Cerebellar nuclear complex (tissue), 1 donor: ENCODE measurements at regions not wholly inside any gene's neighbourhood (a gene's known extent, or its start where the extent isn't known, plus 50 kb on each side); places are given as distances from the start of the nearest gene placed in this dataset.

ENCODE experiments used
- DNase-seq, 2 experiments: peaks; one replicate each; lab custom pipeline; 2025; lab: John Stamatoyannopoulos, UW

DNA sequence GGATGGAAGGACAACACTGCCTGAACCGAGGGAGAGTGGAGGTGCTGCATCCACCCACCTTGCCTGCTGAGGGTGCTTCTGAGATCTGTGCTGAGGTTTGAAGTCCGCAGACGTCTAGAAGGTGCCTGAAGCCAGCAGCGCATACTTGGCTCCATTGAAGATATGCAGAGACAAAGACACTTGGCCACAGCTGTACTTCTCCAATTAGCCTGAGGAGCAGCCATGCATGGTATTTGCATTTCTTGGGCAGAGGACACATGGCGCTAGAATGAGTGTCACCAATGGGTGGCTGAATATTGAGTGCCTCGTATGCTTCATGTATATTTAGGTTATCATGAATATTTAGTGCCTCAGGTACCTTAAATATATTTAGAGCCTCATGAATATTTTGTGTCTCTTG lies 128.7 kb upstream of the ATP6AP2 start:
- no peak for DNase-seq

DNA sequence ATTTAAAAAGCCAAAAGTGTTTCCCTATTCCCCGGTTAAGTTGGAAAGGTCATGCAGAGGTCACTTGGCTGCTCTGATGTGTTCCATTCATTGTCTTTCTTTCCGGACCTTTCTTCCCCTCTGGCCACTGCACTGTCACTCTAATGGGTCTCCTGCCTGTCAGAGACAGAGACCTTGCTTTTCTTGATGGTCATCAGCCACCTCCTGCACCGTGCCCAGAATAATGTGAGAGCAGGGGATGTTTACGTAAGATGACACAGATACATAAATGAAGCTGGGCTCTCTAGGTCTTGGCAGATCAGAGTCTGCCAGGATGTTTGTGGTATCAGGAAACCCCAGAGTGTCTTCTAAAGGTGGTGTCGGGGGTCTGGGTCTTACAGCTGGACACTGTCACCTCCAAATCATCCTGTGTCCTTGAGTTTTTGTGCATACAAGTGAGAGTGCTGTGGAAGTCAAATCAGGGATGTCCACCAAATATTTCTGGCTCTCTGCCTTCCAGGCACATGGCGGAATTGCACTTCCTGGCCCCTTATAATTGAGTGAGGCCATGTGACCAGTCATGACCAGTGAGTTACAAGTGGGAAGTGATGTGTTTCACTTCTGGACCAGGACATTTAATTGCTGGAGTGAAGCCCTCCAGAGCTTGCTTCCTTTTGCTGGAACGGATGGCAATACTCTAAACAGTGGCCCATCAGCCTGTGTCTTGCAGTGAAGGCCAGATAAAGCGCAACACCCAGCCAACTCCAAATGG lies 130.6 kb upstream of the ATP6AP2 start:
- no peak for DNase-seq

DNA sequence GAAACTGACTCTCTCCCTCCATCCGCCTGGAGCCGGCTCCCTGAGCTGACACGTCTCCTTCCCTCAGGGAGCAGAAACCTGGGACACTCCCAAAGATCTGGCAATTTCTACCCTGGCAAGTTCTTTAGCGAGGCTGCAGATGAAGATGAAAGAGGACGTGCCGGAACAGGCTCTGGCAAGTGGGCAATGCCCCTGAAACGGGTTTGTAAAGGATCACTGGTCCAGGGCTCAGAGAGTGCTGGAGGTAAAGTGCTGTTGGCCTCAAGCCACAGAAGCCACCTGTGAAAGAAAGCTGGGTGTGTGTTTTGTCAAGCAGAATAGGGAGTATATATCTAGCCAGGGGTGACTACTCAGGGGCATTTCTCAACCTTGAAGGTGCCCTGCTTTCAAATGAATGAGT lies 131.4 kb upstream of the ATP6AP2 start:
- DNase-seq = no peak

DNA sequence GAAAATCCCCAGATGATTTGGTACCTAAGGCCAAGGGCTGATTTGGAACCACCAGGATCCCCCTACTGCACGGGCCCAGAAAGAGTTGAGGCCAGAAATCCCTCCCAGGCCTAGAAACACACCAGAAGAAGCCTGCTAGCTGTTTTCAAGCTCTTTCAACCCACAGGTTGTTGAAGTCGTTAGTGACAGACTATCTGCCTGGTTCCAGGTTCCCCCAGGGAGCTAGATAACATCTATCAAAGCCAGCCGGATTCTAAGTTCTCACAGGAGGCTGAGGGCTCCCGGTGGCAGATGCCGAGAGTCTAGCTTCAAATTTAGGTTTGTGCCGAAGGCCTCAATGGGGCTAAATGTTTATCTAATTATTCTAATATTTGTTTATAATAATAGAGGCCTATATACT lies 132.0 kb upstream of the ATP6AP2 start:
- no peak for DNase-seq

DNA sequence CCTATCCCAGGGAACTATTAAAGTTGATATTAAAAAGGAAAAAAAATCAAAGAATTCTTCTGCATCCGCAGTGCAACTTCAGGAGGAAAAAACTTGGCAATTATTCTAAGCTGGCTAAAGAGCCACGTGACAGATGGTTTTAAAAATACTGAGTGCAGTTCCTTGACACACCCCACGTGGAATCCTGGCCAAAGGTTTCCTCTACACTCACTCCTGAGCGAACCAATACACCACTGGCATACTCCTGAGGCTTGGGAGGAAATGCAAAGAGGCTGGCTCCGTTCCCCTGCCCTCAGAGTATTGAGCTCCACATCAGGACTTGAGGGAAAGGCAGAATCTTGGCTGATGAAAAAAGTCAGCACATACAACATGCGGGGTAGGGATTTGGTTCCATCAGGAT lies 133.8 kb upstream of the ATP6AP2 start:
- no peak for DNase-seq

DNA sequence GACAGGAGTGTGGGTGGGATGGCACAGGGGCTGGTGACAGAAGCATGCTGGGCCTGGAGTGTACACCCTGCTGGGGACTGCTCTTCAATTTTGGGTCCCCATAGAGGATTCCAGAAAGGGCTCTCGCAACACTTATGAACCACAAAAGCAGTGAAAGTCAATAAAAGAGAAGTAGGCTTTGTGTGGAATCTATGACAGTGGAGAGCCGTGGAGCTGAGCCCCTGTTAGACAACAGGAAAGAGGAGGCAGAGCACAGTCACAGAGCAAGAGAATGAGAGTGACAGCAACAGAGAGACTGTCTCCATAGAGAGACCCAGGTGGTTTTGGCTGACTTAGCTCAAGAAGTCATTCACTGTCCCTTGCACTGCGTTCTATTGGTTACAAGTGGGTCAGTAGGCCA lies 135.1 kb upstream of the ATP6AP2 start:
- DNase-seq = no peak

DNA sequence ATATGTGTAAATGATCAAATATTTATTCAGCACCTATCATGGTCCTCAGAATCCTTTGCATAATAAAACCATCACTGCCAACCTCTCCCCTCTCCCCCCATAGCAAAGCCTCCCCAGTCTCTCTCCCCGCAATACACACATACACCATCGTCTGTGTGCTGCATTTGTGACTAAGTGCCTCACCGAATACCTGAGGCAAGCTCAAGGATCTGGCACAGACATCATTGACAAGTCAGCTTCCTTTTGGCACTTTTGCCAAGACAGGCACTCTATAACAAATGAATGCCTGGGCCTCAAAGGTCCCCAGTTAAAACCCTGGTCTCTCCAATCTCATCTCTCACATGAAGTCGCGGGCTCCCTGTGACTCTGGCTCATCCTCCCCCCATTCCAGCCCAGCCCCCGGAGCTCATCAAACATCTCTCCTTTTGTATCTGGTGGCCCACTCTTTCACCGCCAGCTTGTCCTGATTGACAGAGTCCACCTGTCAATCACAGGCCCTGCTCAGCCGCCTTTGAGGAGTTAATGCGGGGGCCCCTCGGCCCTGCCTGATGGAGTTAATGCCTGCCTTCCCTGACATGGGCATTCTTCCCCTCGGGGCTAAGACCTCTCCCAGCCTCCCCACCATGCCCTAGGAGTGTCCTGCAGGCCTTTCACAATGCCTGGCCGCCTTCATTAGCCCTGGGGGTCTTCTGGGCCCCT lies 135.8 kb upstream of the ATP6AP2 start:
- no peak for DNase-seq

DNA sequence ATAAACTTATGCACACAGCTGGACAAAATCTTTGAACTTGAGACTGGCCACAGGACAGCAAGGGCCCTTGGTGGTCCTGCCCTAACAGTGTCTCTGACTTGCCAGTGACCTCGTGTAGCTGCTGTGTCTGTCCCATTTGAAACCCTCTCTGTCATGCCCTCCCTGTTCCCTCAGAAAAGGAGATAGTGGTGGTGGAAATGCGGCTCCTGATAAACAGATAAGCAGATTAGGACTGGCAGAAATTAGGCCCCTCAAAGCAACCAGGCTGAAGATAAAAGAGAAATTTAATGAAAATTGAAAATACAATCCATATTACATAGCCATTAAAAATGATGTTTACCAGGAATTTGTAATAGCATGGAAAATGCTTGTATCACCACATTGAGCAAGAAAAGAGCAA lies 136.6 kb upstream of the ATP6AP2 start:
- no peak for DNase-seq

DNA sequence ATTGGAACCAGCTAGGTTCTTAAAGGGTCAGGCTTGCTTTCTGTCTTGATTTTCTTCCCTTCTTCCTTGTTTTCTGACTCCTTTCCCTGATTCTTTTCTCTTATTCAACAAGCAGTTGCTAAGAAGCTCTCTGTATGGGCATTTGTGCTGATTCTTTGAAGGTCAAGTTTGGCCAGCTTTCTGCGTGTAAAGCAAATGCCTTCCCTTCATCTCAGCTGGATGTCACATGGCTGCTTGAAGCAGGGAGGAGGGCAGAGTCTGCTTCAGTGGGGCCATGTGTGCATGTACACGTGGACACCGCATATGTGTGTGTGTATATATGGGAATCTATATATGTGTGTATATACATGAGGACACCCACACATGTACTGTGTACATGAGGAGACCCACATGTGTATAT lies 139.9 kb upstream of the ATP6AP2 start:
- DNase-seq = no peak

DNA sequence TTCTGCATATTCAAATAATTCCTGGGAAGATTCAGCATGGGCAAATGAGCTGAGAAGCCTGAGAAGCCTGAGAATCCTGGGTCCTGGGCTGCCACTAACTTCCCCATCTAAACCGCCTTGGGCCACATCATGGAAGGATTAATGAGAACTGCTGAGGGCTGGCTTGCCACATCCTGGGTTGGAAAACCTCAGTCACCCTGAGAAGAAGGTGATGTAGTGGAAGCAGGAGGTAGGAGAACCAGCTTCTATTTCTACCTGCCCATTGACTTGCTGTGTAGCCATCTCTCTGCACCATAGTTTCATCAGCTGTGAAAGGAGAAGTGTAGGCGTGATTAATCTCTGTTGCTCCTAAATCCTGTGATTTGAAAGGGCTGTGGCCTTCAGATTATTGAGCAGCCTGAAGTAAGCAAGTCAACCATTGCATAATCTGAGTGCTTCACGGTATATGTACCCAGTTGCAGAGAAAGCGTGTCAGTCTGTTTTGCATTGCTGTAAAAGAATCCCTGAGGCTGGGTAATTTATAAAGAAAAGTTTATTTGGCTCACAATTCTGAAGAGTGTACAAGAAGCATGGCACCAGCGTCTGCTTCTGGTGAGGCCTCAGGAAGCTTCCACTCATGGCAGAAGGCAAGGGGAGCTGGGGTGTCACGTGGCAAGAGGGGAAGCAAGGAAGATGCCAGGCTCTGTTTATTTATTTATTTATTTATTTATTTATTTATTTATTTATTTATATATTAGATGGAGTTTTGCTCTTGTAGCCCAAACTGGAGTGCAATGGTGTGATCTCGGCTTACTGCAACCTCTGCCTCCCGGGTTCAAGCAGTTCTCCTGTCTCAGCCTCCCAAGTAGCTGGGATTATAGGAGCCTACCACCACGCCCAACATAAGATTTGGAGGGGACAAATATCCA lies 140.9 kb upstream of the ATP6AP2 start:
- no peak for DNase-seq

DNA sequence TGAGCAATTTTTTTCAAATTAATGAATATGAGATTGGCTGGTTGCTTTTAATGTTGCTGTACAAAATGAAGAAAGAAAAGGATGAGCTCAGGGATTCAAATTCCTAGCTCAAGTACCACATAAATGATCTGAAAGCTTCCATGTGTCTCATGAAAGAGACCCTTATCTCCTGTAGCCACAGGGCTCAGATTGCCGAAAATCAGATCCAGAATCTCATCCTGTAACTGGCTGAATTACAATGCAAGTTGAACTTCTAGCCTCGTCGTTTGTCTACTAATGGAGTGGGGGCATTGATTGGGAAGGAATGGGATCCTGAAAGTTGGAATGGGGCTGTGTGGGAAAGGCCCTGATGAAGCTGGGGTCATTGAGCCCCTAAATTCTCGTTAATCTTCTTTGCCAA lies 143.4 kb upstream of the ATP6AP2 start:
- no peak for DNase-seq

DNA sequence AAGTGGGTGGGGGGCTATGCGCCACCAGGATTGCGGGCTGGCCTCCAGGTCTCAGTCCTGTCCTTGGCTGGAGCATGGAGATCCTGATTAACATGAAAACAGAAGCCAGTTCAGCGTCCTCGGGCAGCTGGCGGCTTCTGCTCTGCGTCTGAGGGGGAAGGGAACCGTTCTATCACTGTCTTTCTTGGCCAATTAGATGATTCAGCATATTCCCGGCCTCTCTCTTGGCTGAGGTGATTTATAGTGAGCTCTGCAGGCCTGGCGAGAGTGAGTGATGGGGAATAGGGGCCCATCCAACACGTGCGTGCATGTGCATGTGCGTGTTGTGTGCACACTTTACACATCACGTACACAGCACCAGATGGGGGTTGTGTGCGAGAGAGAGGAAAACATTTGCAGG lies 145.8 kb upstream of the ATP6AP2 start:
- DNase-seq = no peak

DNA sequence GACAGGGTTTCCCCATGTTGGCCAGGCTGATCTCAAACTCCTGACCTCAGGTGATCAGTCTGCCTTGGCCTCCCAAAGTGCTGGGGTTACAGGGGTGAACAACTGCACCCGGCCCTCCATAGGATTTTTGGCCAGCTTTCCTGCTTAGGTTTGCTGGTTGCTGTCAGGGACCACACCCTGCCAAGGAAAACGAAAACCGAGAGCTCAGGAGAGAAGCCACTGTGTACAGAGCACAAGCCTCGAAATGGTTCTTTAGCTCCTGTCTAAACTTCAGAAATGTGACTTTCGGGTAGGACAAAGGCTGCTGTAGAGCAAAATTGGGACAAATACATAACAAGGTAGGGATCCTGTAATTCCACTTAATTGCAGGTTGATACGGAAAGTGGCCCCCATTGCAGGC lies 146.3 kb upstream of the ATP6AP2 start:
- no peak for DNase-seq

DNA sequence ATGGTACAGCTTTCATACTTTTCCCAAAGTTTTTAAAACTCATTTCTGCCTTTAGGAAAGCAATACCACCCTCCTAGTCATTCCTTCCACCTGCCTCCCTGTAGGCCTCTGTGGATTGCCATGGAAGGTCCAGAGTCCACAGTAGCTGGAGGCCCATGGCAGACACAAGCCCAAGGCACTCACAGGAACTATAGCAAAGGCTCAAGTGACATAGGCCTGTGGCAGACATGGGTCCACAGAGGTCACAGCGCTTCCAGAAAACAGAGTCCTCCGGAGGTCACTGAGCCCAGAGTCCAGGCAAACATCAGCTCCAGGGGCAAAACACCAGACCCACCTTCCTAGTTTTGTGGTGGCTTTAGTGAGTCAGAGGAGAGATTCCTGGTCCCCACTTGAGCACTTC lies 147.6 kb upstream of the ATP6AP2 start:
- DNase-seq = no peak

DNA sequence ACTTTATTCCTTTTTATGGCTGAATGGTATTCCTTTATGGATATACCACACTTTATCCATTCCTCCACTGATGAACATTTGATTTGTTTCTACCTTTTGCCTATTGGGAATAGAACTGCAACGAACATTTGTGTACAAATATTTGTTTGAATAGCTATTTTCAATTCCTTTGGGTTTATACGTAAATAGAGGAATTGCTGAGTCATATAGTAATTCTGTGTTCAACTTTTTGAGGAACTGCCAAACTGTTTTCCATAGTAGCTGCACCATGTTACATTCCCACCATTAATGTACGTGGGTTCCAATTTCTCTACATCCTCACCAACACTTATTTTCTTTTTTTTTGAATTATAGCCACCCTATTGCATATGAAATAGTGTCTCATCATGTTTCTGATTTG lies 156.5 kb upstream of the ATP6AP2 start:
- DNase-seq = no peak

DNA sequence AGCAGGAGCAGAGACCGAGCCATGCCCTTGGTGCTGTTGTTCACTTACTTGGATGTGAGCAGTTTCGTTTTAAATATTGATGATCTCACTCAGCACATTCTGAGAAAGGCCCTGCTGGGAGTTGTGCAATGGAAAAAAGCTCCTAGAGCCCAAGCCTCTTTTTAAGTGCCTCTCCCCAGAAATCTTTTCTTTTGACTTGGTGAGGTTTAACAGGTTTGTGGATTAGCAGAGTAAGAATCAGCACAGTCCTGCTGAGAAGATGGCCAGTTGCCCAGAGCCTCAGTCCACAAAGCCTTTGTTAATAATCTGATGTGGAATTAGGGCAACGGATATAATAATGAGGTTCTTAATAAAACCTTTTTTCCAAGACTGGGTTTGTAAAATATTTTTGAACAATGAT lies 157.5 kb upstream of the ATP6AP2 start:
- peak in 1 of 2 experiments; percentile 1 for DNase-seq

DNA sequence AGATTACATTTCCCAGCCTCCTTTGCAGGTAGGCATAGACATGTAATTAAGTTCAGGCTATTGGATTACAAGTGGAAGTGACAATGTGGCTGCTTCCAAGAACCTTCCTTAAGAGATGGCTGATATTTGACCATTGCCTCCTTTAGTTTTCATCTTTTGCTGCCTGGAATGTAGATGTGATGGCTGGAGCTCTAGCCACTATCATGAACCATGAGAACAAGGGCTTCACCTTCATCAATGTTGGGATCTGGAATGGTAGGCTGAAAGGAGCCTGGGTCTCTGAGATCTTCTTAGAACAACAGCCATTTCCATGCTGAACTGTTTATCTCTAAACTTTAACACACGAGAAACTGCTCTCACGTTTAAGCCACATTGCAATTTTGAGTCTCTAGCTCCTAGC lies 158.7 kb upstream of the ATP6AP2 start:
- no peak for DNase-seq

DNA sequence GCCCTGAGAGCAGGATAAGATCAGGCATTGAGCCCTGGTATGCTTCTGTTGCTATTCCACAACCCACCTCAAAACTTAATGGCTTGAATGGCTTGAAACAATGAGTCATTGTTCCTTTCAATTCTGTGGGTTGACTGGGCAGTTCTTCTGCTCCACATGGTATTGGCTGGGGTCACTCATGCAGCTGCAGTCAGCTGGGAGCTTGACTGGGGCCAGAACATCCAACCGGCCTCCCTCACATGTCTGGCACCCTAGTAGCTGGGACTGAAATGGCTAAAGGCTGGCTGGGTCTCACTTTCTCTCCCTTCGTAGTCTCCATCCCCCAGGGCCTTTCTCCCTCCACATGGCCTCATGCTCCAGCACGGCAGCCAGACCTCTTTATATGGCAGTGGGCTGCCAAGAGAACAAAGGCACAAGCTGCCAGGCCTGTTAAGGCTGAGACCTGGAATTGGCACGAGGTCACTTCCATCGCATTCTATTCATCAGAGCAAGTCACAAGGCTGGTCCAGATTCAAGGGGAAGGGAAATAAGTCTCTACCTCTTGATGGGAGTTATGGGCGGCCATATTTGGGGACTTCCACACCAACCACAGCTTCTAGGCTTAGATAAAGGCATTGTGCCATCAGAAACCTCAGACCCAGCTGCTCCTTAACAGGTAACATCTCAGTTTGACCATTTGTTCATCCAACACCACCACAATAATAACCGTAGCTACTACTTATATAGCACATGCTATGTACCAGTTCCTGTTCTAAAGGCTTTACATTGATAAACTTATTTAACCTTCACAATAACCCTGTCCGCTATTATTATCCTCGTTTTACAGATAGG lies 159.7 kb upstream of the ATP6AP2 start:
- DNase-seq = no peak

DNA sequence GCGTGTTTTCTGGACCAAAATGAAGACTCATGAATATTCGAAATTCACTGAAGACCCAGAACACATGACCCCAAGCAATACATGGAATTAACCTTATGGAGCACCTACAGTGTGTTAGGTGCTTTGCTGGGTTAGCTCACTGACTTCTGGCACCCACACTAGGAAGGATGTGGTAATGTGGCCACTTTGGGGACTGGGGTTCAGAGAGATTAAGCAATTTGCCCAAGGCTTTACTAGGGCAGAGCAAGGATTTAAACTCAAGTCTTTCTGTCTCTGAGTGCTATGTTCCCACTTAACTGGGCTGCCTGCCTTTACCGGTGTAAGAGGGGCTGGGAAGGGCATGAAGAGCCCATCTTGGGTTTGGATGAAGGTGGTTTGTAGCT lies 162.0 kb upstream of the ATP6AP2 start:
- DNase-seq = no peak

DNA sequence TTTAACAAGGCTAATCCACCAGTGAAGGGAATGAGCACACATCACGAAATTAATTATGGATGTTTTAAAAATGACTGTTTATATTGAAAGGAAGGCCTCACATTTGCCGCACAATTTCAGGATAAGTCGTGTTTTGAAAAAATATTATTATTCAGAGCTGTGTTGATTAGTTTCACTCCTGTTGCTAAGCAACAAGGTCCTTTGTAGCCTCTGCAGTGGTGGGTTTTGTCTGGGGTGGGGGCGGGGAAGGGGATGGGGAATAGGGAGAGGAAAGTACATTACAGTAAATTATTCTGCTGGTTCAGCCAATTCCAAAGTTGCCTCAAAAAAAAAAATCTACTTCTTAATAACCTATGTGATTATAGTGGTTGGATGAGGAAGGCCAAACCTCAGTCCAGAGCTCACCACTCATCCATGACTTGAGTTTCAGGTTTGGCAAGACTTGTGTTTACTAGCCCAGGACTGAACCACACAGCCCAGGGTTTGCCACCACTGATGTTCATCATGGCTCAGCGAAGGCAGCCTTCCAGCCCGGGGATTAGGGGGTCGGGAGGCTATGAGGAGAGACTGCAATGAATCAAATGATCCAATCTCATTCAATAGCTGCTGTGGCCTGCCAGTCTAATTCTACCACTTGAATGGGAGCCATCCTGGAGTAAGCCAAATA lies 162.5 kb upstream of the ATP6AP2 start:
- no peak for DNase-seq

DNA sequence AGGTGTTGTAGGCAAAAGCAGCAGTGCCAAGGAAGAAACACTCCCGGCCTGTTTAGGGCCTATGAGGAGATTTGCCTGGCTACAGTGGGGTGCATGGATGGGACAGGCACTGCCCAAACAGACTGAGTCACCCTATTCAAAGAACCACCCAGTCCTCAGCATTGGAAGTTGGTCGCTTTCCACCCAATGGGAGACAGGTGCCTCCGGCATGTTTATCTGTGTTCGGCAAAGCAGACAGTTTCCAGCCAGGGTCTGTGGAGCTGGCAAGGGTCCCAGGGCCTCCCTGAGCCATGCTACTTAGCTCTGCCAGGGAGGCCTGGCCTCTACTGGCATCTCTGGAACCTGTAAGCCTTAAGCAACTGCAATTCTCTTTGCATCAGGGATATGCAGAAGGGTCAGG lies 165.1 kb upstream of the ATP6AP2 start:
- no peak for DNase-seq
